NCI-H2107 (cell line): ENCODE measurements at regions not wholly inside any gene's neighbourhood (a gene's known extent, or its start where the extent isn't known, plus 50 kb on each side); places are given as distances from the start of the nearest gene placed in this dataset.
A peak's percentile ranks its signal among the peaks of the same experiment; 100 is the strongest.
"Not testable (repeated sequence)": the region's sequence is repeated elsewhere in the genome, so short reads cannot be mapped to it uniquely, and the experiment has no call there.

Experiments
- DNase-seq: peaks from one replicate; lab custom pipeline; 2025; lab: John Stamatoyannopoulos, UW

DNA sequence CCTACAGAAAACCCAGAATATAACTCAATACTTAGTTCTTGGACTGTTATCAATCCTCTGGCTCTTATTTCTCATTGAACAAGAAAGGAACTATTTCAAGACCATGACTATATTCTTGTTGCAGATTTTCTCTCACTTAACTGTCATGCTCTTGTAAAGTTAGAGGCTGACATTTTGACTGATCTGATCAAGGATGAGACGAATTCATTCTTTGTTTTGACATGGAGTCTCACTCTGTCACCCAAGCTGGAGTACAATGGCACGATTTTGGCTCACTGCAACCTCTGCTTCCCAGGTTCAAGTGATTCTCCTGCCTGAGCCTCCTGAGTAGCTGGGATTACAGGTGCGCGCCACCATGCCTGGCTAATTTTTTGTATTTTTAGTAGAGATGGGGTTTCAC lies 367.9 kb upstream of the SEMA3C start:
- DNase-seq: not testable (repeated sequence)

DNA sequence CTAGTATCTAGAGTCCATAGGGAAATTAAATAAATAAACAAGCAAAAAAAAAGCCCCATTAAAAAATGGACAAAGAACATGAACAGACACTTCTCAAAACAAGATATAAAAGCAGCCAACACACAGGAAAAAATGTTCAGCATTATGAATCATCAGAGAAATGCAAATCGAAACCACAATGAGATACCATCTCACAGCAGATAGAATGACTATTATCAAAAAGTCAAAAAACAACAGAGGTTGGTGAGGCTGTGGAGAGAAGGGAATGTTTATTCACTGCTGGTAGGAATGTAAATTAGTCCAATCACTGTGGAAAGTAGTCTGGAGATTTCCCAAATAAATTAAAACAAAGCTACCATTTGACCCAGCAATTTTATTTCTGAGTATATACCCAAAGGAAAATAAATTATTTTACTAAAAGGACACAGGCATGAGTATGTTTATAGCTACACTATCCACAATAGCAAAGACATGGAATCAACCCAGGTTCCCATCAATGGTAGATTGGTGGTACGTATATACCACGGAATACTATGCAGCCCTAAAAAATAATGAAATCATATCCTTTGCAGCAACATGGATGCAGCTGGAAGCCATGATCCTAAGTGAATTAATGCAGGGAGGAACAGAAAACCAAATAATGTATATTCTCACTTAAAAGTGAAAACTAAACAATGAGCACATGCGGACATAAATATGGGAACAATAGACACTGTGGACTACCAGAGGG lies 366.5 kb upstream of the SEMA3C start:
- DNase-seq: no peak

DNA sequence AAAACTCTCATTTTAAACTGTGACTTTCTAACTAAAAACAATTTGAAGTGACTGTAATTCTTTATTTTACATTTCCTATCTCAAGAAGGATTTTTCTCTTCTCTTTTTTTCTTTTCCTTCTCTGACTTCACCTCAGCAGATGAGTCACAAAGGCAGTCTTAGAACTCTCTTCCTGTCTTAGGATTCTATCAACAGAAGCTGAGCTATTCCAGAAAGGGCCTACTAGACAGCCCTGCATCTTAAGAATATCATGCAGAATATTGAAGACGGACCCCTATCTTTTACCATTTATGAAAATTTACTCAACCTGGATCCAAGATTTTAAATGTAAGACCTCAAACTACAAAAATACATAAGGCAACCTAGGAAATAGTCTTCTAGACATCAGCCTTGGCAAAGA lies 365.7 kb upstream of the SEMA3C start:
- no peak for DNase-seq

DNA sequence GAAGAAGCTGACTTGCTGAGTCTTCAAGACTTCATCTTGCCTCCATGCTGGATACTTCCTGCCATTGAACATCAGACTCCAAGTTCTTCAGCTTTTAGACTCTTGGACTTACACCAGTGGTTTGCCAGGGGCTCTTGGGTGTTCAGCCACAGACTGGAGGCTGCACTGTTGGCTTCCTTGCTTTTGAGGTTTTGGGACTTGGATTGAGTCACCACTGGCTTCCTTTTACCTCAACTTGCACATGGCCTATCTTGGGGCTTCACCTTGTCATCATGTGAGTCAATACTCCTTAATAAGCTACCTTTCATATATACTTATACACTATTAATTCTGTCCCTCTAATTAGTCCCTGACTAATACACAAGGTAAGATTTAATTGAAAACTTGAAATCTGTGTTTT lies 361.7 kb upstream of the SEMA3C start:
- DNase-seq: no peak

GRCh38 chr7:81277691-81278090 lies 358.8 kb upstream of the SEMA3C start:
- DNase-seq: no peak

DNA sequence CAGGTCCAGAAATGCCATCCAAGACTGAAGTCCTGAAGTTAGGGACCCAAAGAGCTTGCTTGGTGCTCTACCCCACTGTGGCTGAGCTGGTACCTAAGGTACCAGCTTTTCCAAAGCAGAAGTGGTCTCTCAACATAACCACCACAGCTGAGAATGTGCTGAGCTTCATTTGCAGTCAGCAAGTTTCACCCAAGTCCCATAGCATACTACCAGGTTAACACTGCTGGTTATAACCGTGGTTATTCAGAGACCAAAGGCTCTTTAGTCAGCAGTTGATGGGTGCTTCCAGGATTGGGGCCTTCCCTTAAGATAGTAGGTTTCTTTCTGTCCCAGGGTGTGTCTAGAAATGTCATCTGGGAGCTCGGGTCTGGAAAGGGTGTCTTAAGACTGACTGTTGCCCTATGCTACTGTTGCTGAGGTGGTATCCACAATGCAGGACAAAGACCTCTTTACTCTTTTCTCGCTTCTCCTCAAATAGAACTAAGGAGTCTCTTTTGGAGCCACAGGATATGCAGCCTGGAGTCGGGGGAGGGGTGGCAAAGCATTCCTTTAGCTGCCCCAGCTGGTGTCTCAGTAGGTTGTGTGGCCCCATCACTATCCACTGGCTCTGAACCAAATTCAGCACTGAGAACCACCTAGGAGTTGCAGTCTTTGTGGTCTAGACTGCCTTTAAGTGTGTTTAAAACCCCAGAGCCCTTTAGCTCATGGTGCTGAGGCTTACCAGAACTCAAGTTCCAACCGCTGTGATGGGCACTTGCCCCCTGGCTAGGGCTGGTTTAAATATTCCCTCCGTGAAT lies 354.9 kb upstream of the SEMA3C start:
- no peak for DNase-seq

DNA sequence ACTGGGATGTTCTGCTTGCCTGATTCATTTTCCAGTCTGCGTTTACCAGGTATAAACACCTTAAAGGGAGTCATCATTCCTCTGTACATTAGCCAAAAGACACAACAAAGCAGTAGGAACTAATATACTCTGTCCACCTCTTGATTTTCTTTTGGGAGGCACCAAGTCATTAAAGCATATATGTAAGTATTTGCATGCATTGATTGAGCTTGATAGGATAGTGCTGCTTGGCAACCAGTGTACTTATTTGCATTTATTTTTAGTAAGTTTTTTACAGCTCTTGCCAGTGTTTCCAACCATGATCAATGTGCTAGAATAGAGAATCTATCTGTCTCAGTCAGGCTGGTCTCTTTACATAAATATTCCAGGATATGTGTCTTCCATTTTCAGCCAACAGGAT lies 353.3 kb upstream of the SEMA3C start:
- DNase-seq: no peak

- no peak for DNase-seq
These were observed 349.7 kb upstream of the SEMA3C start for GRCh38 chr7:81268551-81268950.

DNA sequence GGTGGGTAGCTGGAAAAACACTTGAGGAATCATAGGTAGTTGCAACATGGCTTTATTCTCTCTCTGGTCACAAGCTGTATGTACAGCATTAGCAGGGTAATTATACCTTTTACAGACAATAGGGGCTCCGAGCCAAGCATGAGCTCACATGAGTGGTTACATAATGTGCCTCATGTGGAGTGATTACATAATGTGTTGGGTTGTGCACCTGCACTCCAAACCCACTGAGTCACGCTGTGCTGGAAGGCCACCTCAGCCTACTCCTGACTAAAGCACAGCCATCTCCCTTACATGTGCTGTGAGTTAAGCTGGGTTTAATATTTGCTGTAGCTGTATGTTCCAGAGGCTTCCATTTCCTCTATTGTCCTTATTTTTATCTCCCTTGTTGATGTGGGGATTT lies 348.7 kb upstream of the SEMA3C start:
- no peak for DNase-seq

GRCh38 chr7:81264116-81264515 lies 345.3 kb upstream of the SEMA3C start:
- DNase-seq: no peak

- DNase-seq: no peak
These were observed 341.3 kb upstream of the SEMA3C start for GRCh38 chr7:81260152-81260551.

GRCh38 chr7:81256991-81257390 lies 338.1 kb upstream of the SEMA3C start:
- no peak for DNase-seq

- no peak for DNase-seq
These were observed 329.6 kb upstream of the SEMA3C start for GRCh38 chr7:81248420-81248819.

DNA sequence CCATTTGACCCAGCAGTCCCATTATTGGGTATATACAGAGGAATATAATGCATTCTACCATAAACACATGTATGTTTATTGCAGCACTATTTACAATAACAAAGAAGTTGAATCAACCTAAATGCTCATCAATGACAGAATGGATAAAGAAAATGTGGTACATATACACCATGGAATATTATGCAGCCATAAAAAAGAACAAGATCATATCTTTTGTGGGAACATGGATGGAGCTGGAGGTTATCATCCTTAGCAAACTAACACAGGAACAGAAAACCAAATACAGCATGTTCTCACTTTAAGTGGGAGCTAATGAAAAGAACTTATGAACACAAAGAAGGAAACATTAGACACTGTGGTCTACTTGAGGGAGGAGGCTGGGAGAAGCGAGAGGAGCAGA lies 328.5 kb upstream of the SEMA3C start:
- not testable (repeated sequence) for DNase-seq

- DNase-seq: no peak
These were observed 326.5 kb upstream of the SEMA3C start for GRCh38 chr7:81245353-81245752.

- DNase-seq: no peak
These were observed 325.4 kb upstream of the SEMA3C start for GRCh38 chr7:81244224-81244623.

- DNase-seq: no peak
These were observed 317.7 kb upstream of the SEMA3C start for GRCh38 chr7:81236560-81236959.

DNA sequence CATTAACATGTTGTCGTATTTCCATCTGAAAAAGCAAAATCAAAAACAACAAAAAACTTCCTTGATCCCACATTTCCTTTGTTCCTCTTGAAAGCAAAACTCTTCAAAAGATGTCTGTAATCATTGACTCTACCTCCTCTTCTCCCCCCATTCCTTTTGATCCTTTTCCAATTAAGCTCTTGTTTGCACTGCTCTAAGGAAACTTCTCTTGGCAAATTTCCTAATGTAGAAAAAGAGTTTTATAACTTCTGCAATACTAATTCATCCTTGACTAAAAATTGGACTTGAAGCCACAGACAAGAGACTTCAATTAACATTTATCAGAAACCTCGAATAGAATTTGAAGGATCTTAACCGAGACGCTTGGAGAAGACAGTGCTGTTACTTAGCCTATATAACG lies 317.1 kb upstream of the SEMA3C start:
- no peak for DNase-seq

DNA sequence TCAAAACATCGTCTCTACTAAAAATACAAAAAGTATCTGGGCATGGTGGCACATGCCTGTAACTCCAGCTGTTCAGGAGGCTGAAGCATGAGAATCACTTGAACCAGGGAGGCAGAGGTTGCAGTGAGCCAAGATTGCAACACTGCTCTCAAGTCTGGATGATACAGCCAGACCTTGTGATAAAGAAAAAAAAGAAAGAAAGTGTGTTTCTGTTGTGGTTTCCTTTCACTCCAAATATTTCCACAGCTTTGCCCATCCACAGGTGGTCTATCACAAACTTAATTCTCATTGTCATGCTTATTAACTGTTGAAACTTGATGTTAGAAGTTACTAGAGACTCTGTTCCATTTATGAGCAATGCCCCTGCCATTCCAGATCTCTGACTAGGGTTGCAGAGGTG lies 316.0 kb upstream of the SEMA3C start:
- DNase-seq: no peak

- no peak for DNase-seq
These were observed 314.5 kb upstream of the SEMA3C start for GRCh38 chr7:81233208-81233940.

GRCh38 chr7:81232084-81232799 lies 313.4 kb upstream of the SEMA3C start:
- peak; percentile 40 for DNase-seq

GRCh38 chr7:81231301-81231838 lies 312.5 kb upstream of the SEMA3C start:
- peak; percentile 42 for DNase-seq
